Lung (tissue), 11 donors: ENCODE measurements at regions not wholly inside any gene's neighbourhood (a gene's known extent, or its start where the extent isn't known, plus 50 kb on each side); places are given as distances from the start of the nearest gene placed in this dataset.

Experiments
- ATAC-seq: fragments of 200-7000 bp; cut with Tn5 transposase; one replicate; pipeline ENCODE4 v1.9.1; 2020; ENCODE audit warnings: moderate number of reproducible peaks; ENCODE audit not compliant: insufficient read depth, low FRiP score
- DNase-seq, 3 donors: peaks; one replicate each; pipeline ENCODE4 v3.0.0-alpha.2; 2013 to 2017
- H3K27ac ChIP-seq, 2 donors: one replicate each; pipeline ENCODE4 v1.5.1; 2013; ENCODE audit warnings: mild to moderate bottlenecking in 2 of 2, moderate library complexity in 2 of 2, control low read depth in 1 of 2, inconsistent platforms in 1 of 2, low read depth in 1 of 2, low read length in 1 of 2
- H3K27me3 ChIP-seq, 3 donors: one replicate each; pipeline ENCODE4 v1.5.1; 2013; ENCODE audit warnings: low read length in 2 of 3; ENCODE audit not compliant: control insufficient read depth in 3 of 3, insufficient read depth in 3 of 3
- H3K36me3 ChIP-seq, 4 donors: one replicate each; pipeline ENCODE4 v1.5.1; 2013; ENCODE audit warnings: low read length in 4 of 4, mild to moderate bottlenecking in 1 of 4, moderate library complexity in 1 of 4; ENCODE audit not compliant: control insufficient read depth in 4 of 4, insufficient read depth in 4 of 4
- H3K4me1 ChIP-seq, 5 donors: one replicate each; pipeline ENCODE4 v1.5.1; 2013; ENCODE audit warnings: low read length in 5 of 5, mild to moderate bottlenecking in 2 of 5, moderate library complexity in 1 of 5; ENCODE audit not compliant: control insufficient read depth in 5 of 5, insufficient read depth in 5 of 5
- H3K4me3 ChIP-seq: one replicate; pipeline ENCODE4 v1.5.1; 2013; ENCODE audit warnings: mild to moderate bottlenecking, control low read depth, moderate library complexity
- H3K9ac ChIP-seq, 2 donors: one replicate each; pipeline ENCODE4 v1.5.1; 2013; ENCODE audit warnings: low read length in 2 of 2, control low read depth in 1 of 2; ENCODE audit not compliant: insufficient read depth in 1 of 2
- H3K9me3 ChIP-seq, 4 donors: one replicate each; pipeline ENCODE4 v1.5.1; 2013; ENCODE audit warnings: low read length in 3 of 4, mild to moderate bottlenecking in 1 of 4, moderate library complexity in 1 of 4; ENCODE audit not compliant: control insufficient read depth in 4 of 4, insufficient read depth in 3 of 4
- CTCF ChIP-seq: IDR thresholded peaks from 2 replicates; pipeline ENCODE4 v1.5.1; 2012; ENCODE audit warnings: mild to moderate bottlenecking; ENCODE audit errors: control extremely low read depth, extremely low read depth
- WGBS, 2 donors: extraction: QIAGEN DNeasy Blood & Tissue Kit; methylation state at CpG; one replicate each; pipeline ENCODE4 v1.1.7; 2013; 5-methylcytosine and 5-hydroxymethylcytosine counted together
- donor health status: control.
- donor health status: control.
- donor health status: Bipolar disorder and iron deficiency.
- donor health status: healthy.
- donor health status: DM: yes; HTN: yes; CAD: no.

GRCh38 chr6:1087154-1087843 lies 224.6 kb upstream of the FOXQ1 start:
- WGBS, 2 donors: 50 to 64% methylated on average over 11 of the region's 11 CpGs
- no peaks in the 10 kb centered on the region for H3K36me3 ChIP-seq
- no peak overlapping the region for H3K4me3 ChIP-seq
- no peak overlapping the region for H3K27ac ChIP-seq
- ATAC-seq: no peak
- H3K9me3 ChIP-seq: no peaks in the 10 kb centered on the region
- H3K4me1 ChIP-seq: peaks cover 0 to 13% (median 1%) of the 10 kb centered on the region in 5 donors
- no peak overlapping the region for H3K9ac ChIP-seq
- no peak for DNase-seq
- no peak for TF ChIP-seq CTCF
- no peaks in the 10 kb centered on the region for H3K27me3 ChIP-seq

- no peak for TF ChIP-seq CTCF
- ATAC-seq: no peak
- no peaks in the 10 kb centered on the region for H3K9me3 ChIP-seq
- 74 to 84% methylated on average over 10 of the region's 10 CpGs for WGBS, 2 donors
- no peaks in the 10 kb centered on the region for H3K36me3 ChIP-seq
- peaks cover 0 to 20% (median 5%) of the 10 kb centered on the region in 5 donors for H3K4me1 ChIP-seq
- H3K27ac ChIP-seq: no peak overlapping the region
- H3K4me3 ChIP-seq: no peak overlapping the region
- DNase-seq: peak in 1 of 3 donors; percentile 56
- no peaks in the 10 kb centered on the region for H3K27me3 ChIP-seq
- no peak overlapping the region for H3K9ac ChIP-seq
Observed at GRCh38 chr6:1086446-1087153, 225.3 kb upstream of the FOXQ1 start.

- TF ChIP-seq CTCF: no peak
- DNase-seq (no peak), ATAC-seq (no peak)
- Histone ChIP-seq H3K27me3 (no peaks in the 10 kb centered on the region), H3K9ac (peak overlapping the region in 1 of 2 donors; percentile 61), H3K27ac (no peak overlapping the region), H3K36me3 (no peaks in the 10 kb centered on the region), H3K4me1 (peaks cover 0 to 44% (median 16%) of the 10 kb centered on the region in 5 donors), H3K9me3 (no peaks in the 10 kb centered on the region), H3K4me3 (no peak overlapping the region)
- 71 to 73% methylated on average over 11 of the region's 11 CpGs for WGBS, 2 donors
Observed at GRCh38 chr6:1082285-1082935, 229.5 kb upstream of the FOXQ1 start.
